ENCODE measurements at regions not wholly inside any gene's neighbourhood (a gene's known extent, or its start where the extent isn't known, plus 50 kb on each side); places are given as distances from the start of the nearest gene placed in this dataset.

GRCh38 chr16:51470492-51470891 is 319.4 kb upstream of the SALL1 start:
- TF ChIP-seq SPI1 (IDR thresholded peaks at IDR 0.05; ENCODE audit: borderline replicate concordance, low read depth) (no peak), CTCF (IDR thresholded peaks at IDR 0.05; ENCODE audit: insufficient read depth, low read length) (no peak), POLR2AphosphoS5 (IDR thresholded peaks at IDR 0.05; ENCODE audit: low read depth) (no peak), GABPA (IDR thresholded peaks at IDR 0.05; ENCODE audit: low read depth) (no peak)

Measured in HL-60 (cell line).